K562 (cell line): ENCODE measurements at regions not wholly inside any gene's neighbourhood (a gene's known extent, or its start where the extent isn't known, plus 50 kb on each side); places are given as distances from the start of the nearest gene placed in this dataset.

Source experiments
- BRF1 ChIP-seq: IDR thresholded peaks from 3 replicates; pipeline ENCODE4 v1.6.1; 2011; ENCODE audit warnings: borderline replicate concordance, mild to moderate bottlenecking; ENCODE audit not compliant: insufficient read length; ENCODE audit errors: extremely low read depth
- CHD4 ChIP-seq: fragments of 200-600 bp; sonication (generic); IDR thresholded peaks from 3 replicates; pipeline ENCODE4 v1.6.1; 2012; ENCODE audit warnings: low read depth, mild to moderate bottlenecking, mixed read lengths, low read length, inconsistent platforms; ENCODE audit not compliant: insufficient read depth, insufficient replicate concordance, poor library complexity, severe bottlenecking
- CREB1 ChIP-seq, 2 experiments: sonication (generic) in 1 of 2; formaldehyde crosslinking in 1 of 2; IDR thresholded peaks; 2 replicates each; pipeline versions ENCODE4 v1.6.1 to v1.8.0; 2012 to 2022; ENCODE audit warnings: inconsistent platforms in 1 of 2, mild to moderate bottlenecking in 1 of 2, missing genetic modification reagents in 1 of 2, moderate library complexity in 1 of 2
- EP300 ChIP-seq: IDR thresholded peaks from 2 replicates; pipeline ENCODE4 v1.6.1; 2012; ENCODE audit warnings: low read length, improper control_type of control experiment
- FOXJ2 ChIP-seq: fragments of 200-800 bp; sonication (Bioruptor generic); IDR thresholded peaks from 2 replicates; pipeline ENCODE4 v1.6.1; 2016; ENCODE audit warnings: missing genetic modification characterization, missing compliant biosample characterization
- FOXK2 ChIP-seq, 2 experiments: fragments of 450-650 bp; IDR thresholded peaks in 1 of 2; conservative IDR thresholded peaks in 1 of 2; 2 replicates each; pipeline ENCODE4 v1.6.1; 2016; ENCODE audit warnings: low read depth in 2 of 2, mild to moderate bottlenecking in 1 of 2
- MITF ChIP-seq: IDR thresholded peaks from 2 replicates; pipeline ENCODE4 v1.6.1; 2014; ENCODE audit warnings: antibody characterized with exemption
- SMAD1 ChIP-seq: fragments of 150-350 bp; IDR thresholded peaks from 2 replicates; pipeline ENCODE4 v1.6.1; 2014; ENCODE audit warnings: low read length, low read depth; ENCODE audit not compliant: partially characterized antibody
- SPI1 ChIP-seq: IDR thresholded peaks from 2 replicates; pipeline ENCODE4 v1.6.1; 2011; ENCODE audit warnings: low read depth, low read length, control low read depth, borderline replicate concordance
- ZBED1 ChIP-seq: IDR thresholded peaks from 2 replicates; pipeline ENCODE4 v1.6.1; 2014
- ZKSCAN1 ChIP-seq: fragments of 150-350 bp; IDR thresholded peaks from 2 replicates; pipeline ENCODE4 v1.6.1; 2016; ENCODE audit warnings: low read depth, low read length
- ZNF124 ChIP-seq: sonication (generic); formaldehyde crosslinking; IDR thresholded peaks from 2 replicates; pipeline ENCODE4 v1.8.1; 2022; ENCODE audit warnings: missing genetic modification reagents
- ZNF175 ChIP-seq: fragments of 200-800 bp; sonication (Bioruptor generic); IDR thresholded peaks from 2 replicates; pipeline ENCODE4 v1.6.1; 2016; ENCODE audit warnings: low read depth, mild to moderate bottlenecking, missing genetic modification characterization, missing compliant biosample characterization
- ZNF3 ChIP-seq: fragments of 250-450 bp; sonication (Bioruptor Pico); IDR thresholded peaks from 2 replicates; pipeline ENCODE4 v1.5.0; 2021; ENCODE audit warnings: mild to moderate bottlenecking, moderate library complexity
- ZNF347 ChIP-seq: fragments of 450-650 bp; formaldehyde crosslinking; IDR thresholded peaks from 2 replicates; pipeline ENCODE4 v1.4.0; 2020; ENCODE audit warnings: low read depth, mild to moderate bottlenecking, moderate library complexity
- ZNF830 ChIP-seq: fragments of 250-450 bp; sonication (Bioruptor Pico); IDR thresholded peaks from 2 replicates; pipeline ENCODE4 v1.5.0; 2021; ENCODE audit warnings: mild to moderate bottlenecking
- TF ChIP-seq, protein P1 (sequence below): fragments of 450-650 bp; formaldehyde crosslinking; conservative IDR thresholded peaks from 2 replicates; pipeline ENCODE4 v1.4.0; 2022; ENCODE audit warnings: mild to moderate bottlenecking, missing genetic modification characterization
- TF ChIP-seq, protein P2 (sequence below): fragments of 450-650 bp; formaldehyde crosslinking; IDR thresholded peaks from 2 replicates; pipeline ENCODE4 v1.4.0; 2022; ENCODE audit warnings: missing genetic modification characterization
- TF ChIP-seq, protein P3 (sequence below): IDR thresholded peaks from 2 replicates; pipeline ENCODE4 v1.6.1; 2012; ENCODE audit warnings: low read depth, low read length, improper control_type of control experiment, borderline replicate concordance
- TF ChIP-seq, protein P4 (sequence below), 2 experiments: fragments of 450-650 bp; conservative IDR thresholded peaks; 2 replicates each; pipeline ENCODE4 v1.6.1; 2017; ENCODE audit warnings: mild to moderate bottlenecking in 2 of 2, moderate library complexity in 2 of 2

- TF ChIP-seq, protein P1, sequence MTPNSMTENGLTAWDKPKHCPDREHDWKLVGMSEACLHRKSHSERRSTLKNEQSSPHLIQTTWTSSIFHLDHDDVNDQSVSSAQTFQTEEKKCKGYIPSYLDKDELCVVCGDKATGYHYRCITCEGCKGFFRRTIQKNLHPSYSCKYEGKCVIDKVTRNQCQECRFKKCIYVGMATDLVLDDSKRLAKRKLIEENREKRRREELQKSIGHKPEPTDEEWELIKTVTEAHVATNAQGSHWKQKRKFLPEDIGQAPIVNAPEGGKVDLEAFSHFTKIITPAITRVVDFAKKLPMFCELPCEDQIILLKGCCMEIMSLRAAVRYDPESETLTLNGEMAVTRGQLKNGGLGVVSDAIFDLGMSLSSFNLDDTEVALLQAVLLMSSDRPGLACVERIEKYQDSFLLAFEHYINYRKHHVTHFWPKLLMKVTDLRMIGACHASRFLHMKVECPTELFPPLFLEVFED (CRISPR knock-in tag), result peak; percentile 87
- TF ChIP-seq MITF, result 0 out of 2 replicates have a peak, but pooled peaks have one; percentile 0
- TF ChIP-seq FOXJ2, result peak; percentile 76
- TF ChIP-seq, protein P2, sequence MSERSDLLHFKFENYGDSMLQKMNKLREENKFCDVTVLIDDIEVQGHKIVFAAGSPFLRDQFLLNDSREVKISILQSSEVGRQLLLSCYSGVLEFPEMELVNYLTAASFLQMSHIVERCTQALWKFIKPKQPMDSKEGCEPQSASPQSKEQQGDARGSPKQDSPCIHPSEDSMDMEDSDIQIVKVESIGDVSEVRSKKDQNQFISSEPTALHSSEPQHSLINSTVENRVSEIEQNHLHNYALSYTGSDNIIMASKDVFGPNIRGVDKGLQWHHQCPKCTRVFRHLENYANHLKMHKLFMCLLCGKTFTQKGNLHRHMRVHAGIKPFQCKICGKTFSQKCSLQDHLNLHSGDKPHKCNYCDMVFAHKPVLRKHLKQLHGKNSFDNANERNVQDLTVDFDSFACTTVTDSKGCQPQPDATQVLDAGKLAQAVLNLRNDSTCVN (CRISPR knock-in tag), result peak; percentile 87
- no peak for TF ChIP-seq SMAD1
- TF ChIP-seq ZNF124 (CRISPR knock-in tag), result no peak
- no peak for TF ChIP-seq SPI1
- TF ChIP-seq, protein P3, sequence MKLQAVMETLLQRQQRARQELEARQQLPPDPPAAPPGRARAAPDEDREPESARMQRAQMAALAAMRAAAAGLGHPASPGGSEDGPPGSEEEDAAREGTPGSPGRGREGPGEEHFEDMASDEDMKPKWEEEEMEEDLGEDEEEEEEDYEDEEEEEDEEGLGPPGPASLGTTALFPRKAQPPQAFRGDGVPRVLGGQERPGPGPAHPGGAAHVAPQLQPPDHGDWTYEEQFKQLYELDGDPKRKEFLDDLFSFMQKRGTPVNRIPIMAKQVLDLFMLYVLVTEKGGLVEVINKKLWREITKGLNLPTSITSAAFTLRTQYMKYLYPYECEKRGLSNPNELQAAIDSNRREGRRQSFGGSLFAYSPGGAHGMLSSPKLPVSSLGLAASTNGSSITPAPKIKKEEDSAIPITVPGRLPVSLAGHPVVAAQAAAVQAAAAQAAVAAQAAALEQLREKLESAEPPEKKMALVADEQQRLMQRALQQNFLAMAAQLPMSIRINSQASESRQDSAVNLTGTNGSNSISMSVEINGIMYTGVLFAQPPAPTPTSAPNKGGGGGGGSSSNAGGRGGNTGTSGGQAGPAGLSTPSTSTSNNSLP, result no peak
- no peak for TF ChIP-seq CHD4
- TF ChIP-seq ZNF175 (CRISPR knock-in tag), result no peak; the same call in 1 of the 2 replicates
- no peak for TF ChIP-seq ZNF3
- TF ChIP-seq CREB1 (IDR thresholded peaks at IDR 0.05), result no peak
- TF ChIP-seq CREB1 (CRISPR knock-in tag; IDR thresholded peaks at IDR 0.05), result no peak
- no peak for TF ChIP-seq ZKSCAN1
- TF ChIP-seq, protein P4, sequence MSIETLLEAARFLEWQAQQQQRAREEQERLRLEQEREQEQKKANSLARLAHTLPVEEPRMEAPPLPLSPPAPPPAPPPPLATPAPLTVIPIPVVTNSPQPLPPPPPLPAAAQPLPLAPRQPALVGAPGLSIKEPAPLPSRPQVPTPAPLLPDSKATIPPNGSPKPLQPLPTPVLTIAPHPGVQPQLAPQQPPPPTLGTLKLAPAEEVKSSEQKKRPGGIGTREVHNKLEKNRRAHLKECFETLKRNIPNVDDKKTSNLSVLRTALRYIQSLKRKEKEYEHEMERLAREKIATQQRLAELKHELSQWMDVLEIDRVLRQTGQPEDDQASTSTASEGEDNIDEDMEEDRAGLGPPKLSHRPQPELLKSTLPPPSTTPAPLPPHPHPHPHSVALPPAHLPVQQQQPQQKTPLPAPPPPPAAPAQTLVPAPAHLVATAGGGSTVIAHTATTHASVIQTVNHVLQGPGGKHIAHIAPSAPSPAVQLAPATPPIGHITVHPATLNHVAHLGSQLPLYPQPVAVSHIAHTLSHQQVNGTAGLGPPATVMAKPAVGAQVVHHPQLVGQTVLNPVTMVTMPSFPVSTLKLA (conservative IDR thresholded peaks at IDR 0.05), result peak; percentile 96 to 98
- TF ChIP-seq BRF1, result no peak
- TF ChIP-seq ZNF830 (CRISPR knock-in tag), result no peak
- peak; percentile 69; the same call in 1 of the 2 replicates for TF ChIP-seq EP300
- 0 out of 2 replicates have a peak, but pooled peaks have one; percentile 38 for TF ChIP-seq ZBED1
- TF ChIP-seq ZNF347, result no peak
- peak; percentile 49 to 53; a peak in 3 of 4 replicates for TF ChIP-seq FOXK2 (conservative IDR thresholded peaks at IDR 0.05 in 1 of 2, IDR thresholded peaks at IDR 0.05 in 1 of 2; ENCODE audit: low read depth in 2 of 2)
These were observed 323.1 kb upstream of the FAM78B start (continued) for GRCh38 chr1:166489670-166490436.
